Dermis microvascular lymphatic vessel endothelial cell (primary cell): ENCODE measurements at regions not wholly inside any gene's neighbourhood (a gene's known extent, or its start where the extent isn't known, plus 50 kb on each side); places are given as distances from the start of the nearest gene placed in this dataset.
"Not testable (repeated sequence)": the region's sequence is repeated elsewhere in the genome, so short reads cannot be mapped to it uniquely, and the experiment has no call there.

ENCODE experiments used
- DNase-seq, 2 donors: peaks; one replicate each; pipeline versions ENCODE4 v3.0.0 to v3.0.0-alpha.2; 2010; ENCODE audit warnings: low read depth in 2 of 2

DNA sequence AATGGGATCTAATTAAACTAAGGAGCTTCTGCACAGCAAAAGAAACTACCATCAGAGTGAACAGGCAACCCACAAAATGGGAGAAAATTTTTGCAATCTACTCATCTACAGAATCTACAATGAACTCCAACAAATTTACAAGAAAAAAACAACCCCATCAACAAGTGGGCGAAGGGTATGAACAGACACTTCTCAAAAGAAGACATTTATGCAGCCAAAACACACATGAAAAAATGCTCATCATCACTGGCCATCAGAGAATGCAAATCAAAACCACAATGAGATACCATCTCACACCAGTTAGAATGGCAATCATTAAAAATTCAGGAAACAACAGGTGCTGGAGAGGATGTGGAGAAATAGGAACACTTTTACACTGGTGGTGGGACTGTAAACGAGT is 55.6 kb upstream of the MAN1A1 start:
- DNase-seq: not testable (repeated sequence)
